Mucosa of gallbladder (tissue), 1 donor: ENCODE measurements at regions not wholly inside any gene's neighbourhood (a gene's known extent, or its start where the extent isn't known, plus 50 kb on each side); places are given as distances from the start of the nearest gene placed in this dataset.
"Not testable (repeated sequence)": the region's sequence is repeated elsewhere in the genome, so short reads cannot be mapped to it uniquely, and the experiment has no call there.

ENCODE experiments used
- DNase-seq: peaks from one replicate; pipeline ENCODE4 v3.0.0-alpha.2; 2020; ENCODE audit warnings: low spot score
- donor health status: DM: no; HTN: no; CAD: no.

DNA sequence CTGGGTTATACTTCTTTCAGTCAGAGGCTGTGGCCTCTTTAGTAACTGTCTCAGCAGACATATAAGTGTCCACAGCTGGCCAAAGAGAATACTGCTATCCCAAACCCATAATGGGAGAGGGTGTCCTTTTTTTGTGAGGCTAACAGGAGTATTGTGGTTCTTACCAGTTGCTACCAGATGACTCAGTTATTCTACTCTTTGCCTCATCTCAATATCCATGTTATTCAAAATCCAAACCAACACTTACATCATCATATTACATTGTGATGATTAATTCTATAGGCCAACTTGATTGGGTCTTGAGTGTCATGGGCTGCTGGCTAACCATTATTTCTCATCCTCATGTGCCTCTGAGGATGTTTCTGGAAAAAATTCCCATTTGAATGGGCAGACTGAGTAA, 120.9 kb downstream of the TMEM168 start:
- no peak for DNase-seq

DNA sequence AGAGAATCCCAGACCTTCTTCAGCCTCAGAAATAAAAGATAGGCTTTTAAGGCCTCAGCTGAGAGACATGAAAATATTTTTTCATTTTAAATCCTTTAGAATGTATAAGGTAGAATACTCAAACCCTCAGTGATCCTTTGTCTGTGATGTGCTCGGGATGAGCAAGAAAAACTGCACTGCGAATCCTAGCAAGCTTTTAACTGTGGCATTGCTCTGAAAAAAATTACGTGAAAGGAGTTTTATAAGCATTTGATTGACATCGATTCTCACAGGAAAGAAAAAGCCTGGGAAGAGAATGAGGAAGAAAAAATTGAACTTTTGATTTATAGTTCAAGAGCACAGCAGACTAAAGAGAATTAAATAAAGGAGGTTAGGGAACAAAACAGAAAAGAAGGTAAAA, 120.0 kb downstream of the TMEM168 start:
- DNase-seq = no peak

GRCh38 chr7:112678626-112679025, 111.6 kb downstream of the TMEM168 start:
- DNase-seq = no peak

DNA sequence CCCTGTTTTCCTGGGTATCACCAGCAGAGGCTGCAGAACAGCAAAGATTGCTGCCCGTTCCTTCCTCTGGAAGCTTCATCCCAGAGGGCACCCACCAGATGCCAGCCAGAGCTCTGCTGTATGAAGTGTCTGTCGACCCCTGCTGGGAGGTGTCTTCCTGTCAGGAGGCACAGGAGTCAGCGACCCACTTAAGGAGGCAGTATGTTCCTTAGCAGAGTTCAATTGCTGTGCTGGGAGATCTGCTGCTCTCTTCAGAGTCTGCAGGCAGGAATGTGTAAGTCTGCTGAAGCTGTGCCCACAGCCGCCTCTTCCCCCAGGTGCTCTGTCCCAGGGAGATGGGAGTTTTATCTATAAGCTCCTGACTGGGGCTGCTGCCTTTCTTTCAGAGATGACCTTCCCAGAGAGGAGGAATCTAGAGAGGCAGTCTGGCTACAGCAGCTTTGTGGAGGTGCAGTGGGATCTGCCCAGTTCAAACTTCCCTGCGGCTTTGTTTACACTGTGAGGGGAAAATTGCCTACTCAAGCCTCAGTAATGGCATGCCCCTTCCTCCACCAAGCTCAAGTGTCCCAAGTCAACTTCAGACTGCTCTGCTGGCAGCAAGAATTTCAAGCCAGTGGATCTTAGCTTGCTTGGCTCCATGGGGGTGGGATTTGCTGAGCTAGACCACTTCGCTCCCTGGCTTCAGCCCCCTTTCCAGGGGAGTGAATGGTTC, 100.6 kb downstream of the TMEM168 start:
- not testable (repeated sequence) for DNase-seq

GRCh38 chr7:112692333-112692732, 97.9 kb downstream of the TMEM168 start:
- no peak for DNase-seq

GRCh38 chr7:112697211-112697610, 93.0 kb downstream of the TMEM168 start:
- DNase-seq = not testable (repeated sequence)

DNA sequence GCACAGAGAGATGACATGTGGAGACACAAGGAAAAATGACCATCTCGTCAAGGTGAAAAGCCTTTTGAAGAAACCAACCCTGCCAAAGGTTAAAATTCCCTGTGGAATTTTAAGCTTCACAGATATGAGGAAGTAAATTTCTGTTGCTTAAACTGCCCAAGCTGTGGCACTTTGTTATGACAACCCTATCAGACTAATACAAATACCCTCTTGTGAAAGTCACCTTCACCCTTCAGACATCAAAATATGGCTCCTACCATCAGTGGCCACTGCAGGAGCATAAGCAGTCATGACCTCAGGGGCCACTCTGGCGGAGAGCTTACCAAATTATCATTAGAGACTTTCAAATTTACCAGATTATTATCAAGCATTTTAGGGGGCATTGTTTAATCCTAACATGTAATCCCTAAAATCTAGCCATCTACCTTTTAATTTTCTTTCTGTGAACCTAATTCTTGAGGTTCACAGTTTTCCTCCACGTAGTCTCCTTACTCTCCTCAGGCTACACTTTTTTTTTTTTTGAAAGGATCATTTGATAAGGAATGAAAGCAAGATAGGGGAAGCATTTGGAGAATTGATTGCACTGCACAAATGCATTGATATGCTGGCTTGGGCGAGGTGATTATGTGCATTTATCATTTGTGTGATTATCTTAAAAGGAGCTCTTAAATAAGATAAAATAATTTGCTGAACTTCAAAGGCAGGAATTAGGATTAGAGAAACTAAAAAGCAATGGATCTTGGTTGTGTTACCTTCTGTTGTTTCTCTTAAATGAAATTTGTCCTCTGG, 90.3 kb downstream of the TMEM168 start:
- DNase-seq = no peak

- DNase-seq = no peak
These were observed 88.7 kb downstream of the TMEM168 start for GRCh38 chr7:112701456-112701855.

- no peak for DNase-seq
These were observed 82.5 kb downstream of the TMEM168 start for GRCh38 chr7:112707655-112708054.

DNA sequence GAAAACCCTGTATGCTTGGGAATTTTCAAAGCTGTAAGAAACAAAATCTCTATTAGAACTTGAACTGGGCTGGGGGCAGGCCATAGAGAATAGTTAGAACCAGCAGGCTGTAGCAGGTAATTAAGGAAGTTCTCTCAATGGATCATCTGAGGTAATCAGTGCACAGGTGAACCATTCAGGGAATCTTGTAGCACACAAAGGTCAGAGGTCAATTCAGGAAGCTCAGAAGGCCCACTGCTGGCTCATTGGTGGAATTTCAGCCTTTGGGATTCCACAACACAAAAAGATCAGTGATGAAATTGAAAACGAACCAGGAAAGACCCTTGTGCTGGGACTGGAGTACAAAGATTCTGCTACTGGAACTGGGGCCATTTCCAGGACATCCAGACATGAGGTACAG, 82.0 kb downstream of the TMEM168 start:
- DNase-seq = no peak
